ENCODE measurements at regions not wholly inside any gene's neighbourhood (a gene's known extent, or its start where the extent isn't known, plus 50 kb on each side); places are given as distances from the start of the nearest gene placed in this dataset.
A peak's percentile ranks its signal among the peaks of the same experiment; 100 is the strongest.

DNA sequence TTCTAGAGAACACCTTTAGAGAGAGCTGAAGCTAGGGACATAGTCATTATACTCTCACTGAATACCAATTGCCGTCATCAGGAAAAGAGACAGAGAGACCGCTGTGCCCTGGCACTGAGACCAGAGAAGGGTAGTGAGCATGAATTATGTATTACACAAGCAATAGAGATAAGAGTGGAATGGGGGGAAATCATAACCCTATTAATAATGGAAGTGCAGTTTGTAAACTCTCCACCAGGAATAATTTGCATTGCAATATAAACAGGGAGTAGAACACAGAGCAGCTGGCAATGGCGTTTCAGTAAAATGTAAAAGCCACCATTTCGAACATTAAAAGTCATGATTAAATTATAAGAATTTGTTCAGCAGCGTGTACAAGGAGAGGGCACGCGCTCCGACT is 244.5 kb downstream of the MAFB start:
- TF ChIP-seq, protein P1, sequence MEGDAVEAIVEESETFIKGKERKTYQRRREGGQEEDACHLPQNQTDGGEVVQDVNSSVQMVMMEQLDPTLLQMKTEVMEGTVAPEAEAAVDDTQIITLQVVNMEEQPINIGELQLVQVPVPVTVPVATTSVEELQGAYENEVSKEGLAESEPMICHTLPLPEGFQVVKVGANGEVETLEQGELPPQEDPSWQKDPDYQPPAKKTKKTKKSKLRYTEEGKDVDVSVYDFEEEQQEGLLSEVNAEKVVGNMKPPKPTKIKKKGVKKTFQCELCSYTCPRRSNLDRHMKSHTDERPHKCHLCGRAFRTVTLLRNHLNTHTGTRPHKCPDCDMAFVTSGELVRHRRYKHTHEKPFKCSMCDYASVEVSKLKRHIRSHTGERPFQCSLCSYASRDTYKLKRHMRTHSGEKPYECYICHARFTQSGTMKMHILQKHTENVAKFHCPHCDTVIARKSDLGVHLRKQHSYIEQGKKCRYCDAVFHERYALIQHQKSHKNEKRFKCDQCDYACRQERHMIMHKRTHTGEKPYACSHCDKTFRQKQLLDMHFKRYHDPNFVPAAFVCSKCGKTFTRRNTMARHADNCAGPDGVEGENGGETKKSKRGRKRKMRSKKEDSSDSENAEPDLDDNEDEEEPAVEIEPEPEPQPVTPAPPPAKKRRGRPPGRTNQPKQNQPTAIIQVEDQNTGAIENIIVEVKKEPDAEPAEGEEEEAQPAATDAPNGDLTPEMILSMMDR (IDR thresholded peaks at IDR 0.05; ENCODE audit: partially characterized antibody, unreplicated experiment) = peak; percentile 10
- Mint-ChIP-seq H3K9me3 (ENCODE audit: unreplicated experiment) (no peaks in the 10 kb centered on the region), H3K27me3 (ENCODE audit: unreplicated experiment) (peaks cover 1% of the 10 kb centered on the region), H3K36me3 (ENCODE audit: unreplicated experiment) (no peaks in the 10 kb centered on the region), H3K27ac (ENCODE audit: unreplicated experiment) (no peak overlapping the region), H3K4me3 (ENCODE audit: unreplicated experiment) (no peak overlapping the region), H3K4me1 (ENCODE audit: low read depth, unreplicated experiment) (no peaks in the 10 kb centered on the region)
- no peak for DNase-seq

DNA sequence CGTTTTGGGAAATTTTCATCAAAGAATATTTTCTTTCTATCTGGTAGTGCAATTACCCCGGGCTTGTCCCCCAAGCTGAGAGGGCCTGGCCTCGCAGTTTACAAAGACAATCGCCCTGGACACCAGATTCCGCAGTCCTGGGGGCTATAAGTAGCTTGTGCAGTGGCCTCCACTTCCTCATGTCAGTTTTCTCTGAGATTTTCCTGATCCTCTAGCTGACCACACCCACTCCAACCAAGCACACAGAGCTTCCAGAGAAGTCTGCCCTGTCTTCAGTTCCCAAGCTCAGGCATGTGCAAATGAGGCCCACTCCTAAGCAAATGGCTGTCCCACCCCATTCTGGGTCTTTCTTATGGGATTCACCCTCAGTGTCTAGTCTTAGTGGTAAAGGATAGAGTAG is 245.3 kb downstream of the MAFB start:
- Mint-ChIP-seq H3K27ac (ENCODE audit: unreplicated experiment) (no peak overlapping the region), H3K4me1 (ENCODE audit: low read depth, unreplicated experiment) (no peaks in the 10 kb centered on the region), H3K4me3 (ENCODE audit: unreplicated experiment) (no peak overlapping the region), H3K9me3 (ENCODE audit: unreplicated experiment) (no peaks in the 10 kb centered on the region), H3K36me3 (ENCODE audit: unreplicated experiment) (no peaks in the 10 kb centered on the region), H3K27me3 (ENCODE audit: unreplicated experiment) (peaks cover 1% of the 10 kb centered on the region)
- TF ChIP-seq, protein P1 (IDR thresholded peaks at IDR 0.05; ENCODE audit: partially characterized antibody, unreplicated experiment) = no peak
- DNase-seq = no peak

DNA sequence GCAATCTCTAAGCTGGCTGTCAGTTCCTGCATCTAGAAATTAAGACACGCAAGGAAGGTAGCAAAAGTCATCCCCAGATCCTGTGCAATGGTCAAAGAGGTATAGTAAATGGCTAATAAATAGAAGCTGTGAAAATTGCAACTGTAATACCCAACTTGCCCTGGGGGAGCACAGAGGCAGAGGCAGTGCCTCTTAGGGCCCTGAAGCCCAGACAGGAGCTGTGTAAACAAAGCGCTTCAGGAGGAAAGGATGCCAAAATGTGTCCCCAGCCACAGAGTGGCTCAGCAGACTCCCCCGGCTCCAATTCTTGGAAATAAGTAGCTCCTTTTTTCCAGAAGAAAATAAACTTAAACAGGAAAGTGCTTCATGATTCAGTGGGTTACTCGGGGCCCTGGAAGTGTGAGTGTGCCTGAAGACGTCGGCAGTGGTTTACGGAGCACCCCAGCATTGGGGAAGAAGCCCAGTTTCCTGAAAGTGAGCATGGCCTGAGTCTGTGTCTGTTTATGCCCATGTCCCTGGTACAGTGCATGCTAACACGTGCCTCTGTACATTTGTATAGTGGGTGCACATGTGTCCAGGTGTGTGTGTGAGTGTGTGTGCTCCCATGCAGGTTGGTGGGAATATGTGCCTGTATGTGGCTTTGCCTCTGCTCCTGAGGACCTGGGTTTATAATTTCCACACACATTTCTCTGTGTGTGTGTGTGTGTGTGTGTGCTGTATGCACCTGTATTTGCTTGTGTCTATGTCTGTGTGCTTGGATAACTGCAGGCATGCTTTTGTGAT is 246.7 kb downstream of the MAFB start:
- Mint-ChIP-seq H3K36me3 (ENCODE audit: unreplicated experiment) (no peaks in the 10 kb centered on the region), H3K9me3 (ENCODE audit: unreplicated experiment) (no peaks in the 10 kb centered on the region), H3K4me1 (ENCODE audit: low read depth, unreplicated experiment) (no peaks in the 10 kb centered on the region), H3K27ac (ENCODE audit: unreplicated experiment) (no peak overlapping the region), H3K4me3 (ENCODE audit: unreplicated experiment) (no peak overlapping the region), H3K27me3 (ENCODE audit: unreplicated experiment) (peaks cover 1% of the 10 kb centered on the region)
- DNase-seq = no peak
- TF ChIP-seq, protein P1 (IDR thresholded peaks at IDR 0.05; ENCODE audit: partially characterized antibody, unreplicated experiment) = peak; percentile 17

DNA sequence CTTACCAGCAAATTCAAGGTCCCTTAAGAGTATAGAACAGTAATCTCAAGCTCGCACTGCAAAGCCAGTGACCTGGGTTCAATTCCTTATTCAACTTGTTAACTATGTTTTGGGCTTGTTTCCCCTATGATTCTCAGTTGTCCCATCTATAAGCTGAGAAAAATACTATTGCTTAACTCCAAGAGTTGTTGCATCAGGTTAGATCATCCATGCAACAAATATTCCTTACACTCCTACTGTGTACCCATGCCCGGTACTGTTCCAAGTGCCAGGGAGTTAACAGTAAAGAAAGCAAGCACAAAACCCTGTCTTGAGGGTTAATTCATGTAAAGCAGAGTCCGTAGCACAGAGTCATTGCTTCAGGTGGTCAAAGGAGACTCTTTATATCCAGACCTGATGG is 247.3 kb downstream of the MAFB start:
- no peak for DNase-seq
- H3K27me3 Mint-ChIP-seq (ENCODE audit: unreplicated experiment) = no peaks in the 10 kb centered on the region
- TF ChIP-seq, protein P1 (IDR thresholded peaks at IDR 0.05; ENCODE audit: partially characterized antibody, unreplicated experiment) = no peak
- H3K4me1 Mint-ChIP-seq (ENCODE audit: low read depth, unreplicated experiment) = no peaks in the 10 kb centered on the region
- H3K36me3 Mint-ChIP-seq (ENCODE audit: unreplicated experiment) = no peaks in the 10 kb centered on the region
- no peaks in the 10 kb centered on the region for H3K9me3 Mint-ChIP-seq (ENCODE audit: unreplicated experiment)
- no peak overlapping the region for H3K4me3 Mint-ChIP-seq (ENCODE audit: unreplicated experiment)
- no peak overlapping the region for H3K27ac Mint-ChIP-seq (ENCODE audit: unreplicated experiment)

DNA sequence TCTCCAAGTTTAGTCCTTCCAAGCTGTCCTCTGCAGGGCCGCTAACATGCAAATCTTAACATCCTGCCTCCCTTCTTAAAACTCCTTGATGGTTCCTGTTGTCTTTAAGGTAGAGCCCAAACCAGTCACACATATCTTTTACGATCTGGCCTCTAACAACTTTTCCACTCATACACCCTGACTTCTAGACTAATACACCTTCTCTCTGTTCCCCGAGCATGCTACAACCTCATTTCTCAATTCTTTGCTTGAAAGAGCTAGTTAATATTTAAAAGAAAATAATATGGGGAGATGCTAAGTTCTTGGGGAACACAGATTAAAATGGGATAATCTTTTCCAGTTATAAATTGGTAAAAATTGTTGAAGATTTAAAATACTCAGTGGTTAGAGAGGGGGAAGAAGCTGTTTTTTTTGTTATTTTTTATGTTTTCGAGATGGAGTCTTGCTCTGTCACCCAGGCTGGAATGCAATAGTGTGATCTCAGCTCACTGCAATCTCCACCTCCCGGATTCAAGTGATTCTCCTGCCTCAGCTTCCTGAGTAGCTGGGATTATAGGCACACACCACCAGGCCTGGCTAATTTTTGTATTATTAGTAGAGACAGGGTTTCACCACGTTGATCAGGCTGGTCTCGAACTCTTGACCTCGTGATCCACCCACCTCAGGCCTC is 250.7 kb downstream of the MAFB start:
- Mint-ChIP-seq H3K27ac (ENCODE audit: unreplicated experiment) (no peak overlapping the region), H3K27me3 (ENCODE audit: unreplicated experiment) (no peaks in the 10 kb centered on the region), H3K36me3 (ENCODE audit: unreplicated experiment) (no peaks in the 10 kb centered on the region), H3K9me3 (ENCODE audit: unreplicated experiment) (no peaks in the 10 kb centered on the region), H3K4me3 (ENCODE audit: unreplicated experiment) (no peak overlapping the region), H3K4me1 (ENCODE audit: low read depth, unreplicated experiment) (no peaks in the 10 kb centered on the region)
- no peak for DNase-seq
- TF ChIP-seq, protein P1 (IDR thresholded peaks at IDR 0.05; ENCODE audit: partially characterized antibody, unreplicated experiment) = no peak

All from glutamatergic neuron (in vitro differentiated cells).